ENCODE measurements at regions not wholly inside any gene's neighbourhood (a gene's known extent, or its start where the extent isn't known, plus 50 kb on each side); places are given as distances from the start of the nearest gene placed in this dataset.

DNA sequence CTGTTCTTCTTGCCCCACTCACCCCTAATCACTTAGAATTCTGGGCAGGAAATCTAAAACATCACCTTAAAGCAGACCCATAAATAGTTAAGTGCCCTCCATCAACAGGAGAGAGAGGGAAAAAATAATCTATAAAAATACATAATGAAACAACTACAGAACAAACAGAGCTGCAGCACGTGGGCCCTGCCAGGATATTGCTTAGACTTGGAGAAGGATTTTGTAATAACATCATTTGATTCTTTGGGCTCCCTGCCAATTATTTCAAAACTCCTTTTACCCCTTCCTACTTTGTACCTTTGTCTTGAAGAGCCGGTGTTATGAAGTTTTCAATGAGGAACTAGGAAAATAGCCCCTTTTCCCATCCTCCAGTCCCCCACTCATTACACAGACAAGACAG lies 130.6 kb upstream of the TOX3 start:
- CTCF ChIA-PET (ENCODE audit: low intra/inter-chr PET ratio), result no interaction called here
- ATAC-seq (no peak), FAIRE-seq (no peak), DNase-seq (ENCODE audit: extremely low read depth in 1 of 4, low spot score in 3 of 4) (no peak)
- H3K9me1 ChIP-seq (ENCODE audit: control insufficient read depth, insufficient read depth, low read length), result no peaks in the 10 kb centered on the region
- no peaks in the 10 kb centered on the region for H3K4me1 ChIP-seq (replicated peaks in 1 of 2; ENCODE audit: control insufficient read depth in 2 of 2, insufficient read depth in 2 of 2, low read length in 2 of 2)
- H4K20me1 ChIP-seq (replicated peaks; ENCODE audit: control insufficient read depth, insufficient read depth, low read length), result no peaks in the 10 kb centered on the region
- intact Hi-C loops (cut with micrococcal nuclease), result no loop called here
- WGBS (ENCODE audit: insufficient coverage, low coverage, missing lambda C conversion rate), result 0% methylated on average over 2 of the region's 2 CpGs
- no TSS peak for BruUV-seq (replicated peaks)
- in situ Hi-C loops (cut with MboI), result no loop called here
- H3K4me3 ChIP-seq, result no peak overlapping the region
- POLR2A ChIA-PET, result no interaction called here
- no peak overlapping the region for H3K27ac ChIP-seq (ENCODE audit: extremely low read depth, low read depth, low read length)
- no peak overlapping the region for H3K9ac ChIP-seq (ENCODE audit: insufficient read depth in 1 of 2, low read depth in 2 of 2, low read length in 2 of 2)
- no peaks in the 10 kb centered on the region for H3K9me3 ChIP-seq (replicated peaks; ENCODE audit: control insufficient read depth, insufficient read depth, low read depth, low read length)
- H3K4me2 ChIP-seq (ENCODE audit: insufficient read depth, low read length), result no peak overlapping the region
- no peaks in the 10 kb centered on the region for H3K27me3 ChIP-seq (ENCODE audit: control insufficient read depth in 2 of 2, insufficient read depth in 2 of 2, low read length in 2 of 2)
- no peak for TF ChIP-seq ZNF644 (tag; IDR thresholded peaks at IDR 0.05; ENCODE audit: low read depth)
- no peak for TF ChIP-seq SREBF1 (IDR thresholded peaks at IDR 0.05; ENCODE audit: borderline replicate concordance, low read depth, low read length)
- no peak for TF ChIP-seq ZNF23 (CRISPR knock-in tag; IDR thresholded peaks at IDR 0.05)
- TF ChIP-seq, protein P1, sequence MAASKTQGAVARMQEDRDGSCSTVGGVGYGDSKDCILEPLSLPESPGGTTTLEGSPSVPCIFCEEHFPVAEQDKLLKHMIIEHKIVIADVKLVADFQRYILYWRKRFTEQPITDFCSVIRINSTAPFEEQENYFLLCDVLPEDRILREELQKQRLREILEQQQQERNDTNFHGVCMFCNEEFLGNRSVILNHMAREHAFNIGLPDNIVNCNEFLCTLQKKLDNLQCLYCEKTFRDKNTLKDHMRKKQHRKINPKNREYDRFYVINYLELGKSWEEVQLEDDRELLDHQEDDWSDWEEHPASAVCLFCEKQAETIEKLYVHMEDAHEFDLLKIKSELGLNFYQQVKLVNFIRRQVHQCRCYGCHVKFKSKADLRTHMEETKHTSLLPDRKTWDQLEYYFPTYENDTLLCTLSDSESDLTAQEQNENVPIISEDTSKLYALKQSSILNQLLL (CRISPR knock-in tag; IDR thresholded peaks at IDR 0.05; ENCODE audit: borderline replicate concordance), result no peak
- H2AFZ ChIP-seq (ENCODE audit: low read depth, low read length), result no peak overlapping the region
- no peaks in the 10 kb centered on the region for H3K79me2 ChIP-seq (ENCODE audit: control insufficient read depth, insufficient read depth, low read length)
- no peaks in the 10 kb centered on the region for H3K36me3 ChIP-seq (ENCODE audit: control insufficient read depth, insufficient read depth, low read length)

DNA sequence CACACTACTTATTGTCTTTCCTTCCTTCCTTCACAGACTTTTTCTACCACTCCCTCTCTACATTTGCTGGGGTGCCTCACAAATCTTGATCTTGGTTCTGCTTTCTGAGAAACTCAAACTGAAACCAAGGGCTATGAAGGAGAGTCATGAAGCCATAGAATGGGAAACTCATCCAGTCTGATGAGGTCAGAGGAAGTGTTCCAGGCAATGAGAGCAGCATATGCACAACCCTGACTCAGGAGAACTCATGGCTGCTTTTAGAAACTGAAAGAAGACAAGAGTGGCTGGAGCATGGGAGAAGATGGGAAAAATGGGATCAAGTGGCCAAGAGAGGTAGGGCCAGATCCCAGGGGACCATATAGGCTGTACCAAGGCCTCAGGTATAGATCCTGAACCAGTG lies 130.0 kb upstream of the TOX3 start:
- CTCF ChIA-PET (ENCODE audit: low intra/inter-chr PET ratio), result no interaction called here
- ATAC-seq (no peak), FAIRE-seq (no peak)

More for the DNA sequence above, 130.0 kb upstream of the TOX3 start:
- Histone ChIP-seq H3K9ac (ENCODE audit: insufficient read depth in 1 of 2, low read depth in 2 of 2, low read length in 2 of 2) (no peak overlapping the region), H3K79me2 (ENCODE audit: control insufficient read depth, insufficient read depth, low read length) (no peaks in the 10 kb centered on the region), H2AFZ (ENCODE audit: low read depth, low read length) (no peak overlapping the region), H3K9me3 (replicated peaks; ENCODE audit: control insufficient read depth, insufficient read depth, low read depth, low read length) (no peaks in the 10 kb centered on the region), H3K9me1 (ENCODE audit: control insufficient read depth, insufficient read depth, low read length) (no peaks in the 10 kb centered on the region), H3K4me1 (replicated peaks in 1 of 2; ENCODE audit: control insufficient read depth in 2 of 2, insufficient read depth in 2 of 2, low read length in 2 of 2) (no peaks in the 10 kb centered on the region), H3K4me2 (ENCODE audit: insufficient read depth, low read length) (no peak overlapping the region), H3K27me3 (ENCODE audit: control insufficient read depth in 2 of 2, insufficient read depth in 2 of 2, low read length in 2 of 2) (no peaks in the 10 kb centered on the region), H3K4me3 (no peak overlapping the region), H3K27ac (ENCODE audit: extremely low read depth, low read depth, low read length) (no peak overlapping the region), H4K20me1 (replicated peaks; ENCODE audit: control insufficient read depth, insufficient read depth, low read length) (no peaks in the 10 kb centered on the region), H3K36me3 (ENCODE audit: control insufficient read depth, insufficient read depth, low read length) (no peaks in the 10 kb centered on the region)
- in situ Hi-C loops (cut with MboI), result no loop called here
- intact Hi-C loops (cut with micrococcal nuclease), result no loop called here
- POLR2A ChIA-PET, result no interaction called here
- DNase-seq (ENCODE audit: extremely low read depth in 1 of 4, low spot score in 3 of 4), result no peak
- TF ChIP-seq, protein P2, sequence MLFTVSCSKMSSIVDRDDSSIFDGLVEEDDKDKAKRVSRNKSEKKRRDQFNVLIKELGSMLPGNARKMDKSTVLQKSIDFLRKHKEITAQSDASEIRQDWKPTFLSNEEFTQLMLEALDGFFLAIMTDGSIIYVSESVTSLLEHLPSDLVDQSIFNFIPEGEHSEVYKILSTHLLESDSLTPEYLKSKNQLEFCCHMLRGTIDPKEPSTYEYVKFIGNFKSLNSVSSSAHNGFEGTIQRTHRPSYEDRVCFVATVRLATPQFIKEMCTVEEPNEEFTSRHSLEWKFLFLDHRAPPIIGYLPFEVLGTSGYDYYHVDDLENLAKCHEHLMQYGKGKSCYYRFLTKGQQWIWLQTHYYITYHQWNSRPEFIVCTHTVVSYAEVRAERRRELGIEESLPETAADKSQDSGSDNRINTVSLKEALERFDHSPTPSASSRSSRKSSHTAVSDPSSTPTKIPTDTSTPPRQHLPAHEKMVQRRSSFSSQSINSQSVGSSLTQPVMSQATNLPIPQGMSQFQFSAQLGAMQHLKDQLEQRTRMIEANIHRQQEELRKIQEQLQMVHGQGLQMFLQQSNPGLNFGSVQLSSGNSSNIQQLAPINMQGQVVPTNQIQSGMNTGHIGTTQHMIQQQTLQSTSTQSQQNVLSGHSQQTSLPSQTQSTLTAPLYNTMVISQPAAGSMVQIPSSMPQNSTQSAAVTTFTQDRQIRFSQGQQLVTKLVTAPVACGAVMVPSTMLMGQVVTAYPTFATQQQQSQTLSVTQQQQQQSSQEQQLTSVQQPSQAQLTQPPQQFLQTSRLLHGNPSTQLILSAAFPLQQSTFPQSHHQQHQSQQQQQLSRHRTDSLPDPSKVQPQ (CRISPR knock-in tag; IDR thresholded peaks at IDR 0.05; ENCODE audit: borderline replicate concordance), result no peak
- TF ChIP-seq, protein P3, sequence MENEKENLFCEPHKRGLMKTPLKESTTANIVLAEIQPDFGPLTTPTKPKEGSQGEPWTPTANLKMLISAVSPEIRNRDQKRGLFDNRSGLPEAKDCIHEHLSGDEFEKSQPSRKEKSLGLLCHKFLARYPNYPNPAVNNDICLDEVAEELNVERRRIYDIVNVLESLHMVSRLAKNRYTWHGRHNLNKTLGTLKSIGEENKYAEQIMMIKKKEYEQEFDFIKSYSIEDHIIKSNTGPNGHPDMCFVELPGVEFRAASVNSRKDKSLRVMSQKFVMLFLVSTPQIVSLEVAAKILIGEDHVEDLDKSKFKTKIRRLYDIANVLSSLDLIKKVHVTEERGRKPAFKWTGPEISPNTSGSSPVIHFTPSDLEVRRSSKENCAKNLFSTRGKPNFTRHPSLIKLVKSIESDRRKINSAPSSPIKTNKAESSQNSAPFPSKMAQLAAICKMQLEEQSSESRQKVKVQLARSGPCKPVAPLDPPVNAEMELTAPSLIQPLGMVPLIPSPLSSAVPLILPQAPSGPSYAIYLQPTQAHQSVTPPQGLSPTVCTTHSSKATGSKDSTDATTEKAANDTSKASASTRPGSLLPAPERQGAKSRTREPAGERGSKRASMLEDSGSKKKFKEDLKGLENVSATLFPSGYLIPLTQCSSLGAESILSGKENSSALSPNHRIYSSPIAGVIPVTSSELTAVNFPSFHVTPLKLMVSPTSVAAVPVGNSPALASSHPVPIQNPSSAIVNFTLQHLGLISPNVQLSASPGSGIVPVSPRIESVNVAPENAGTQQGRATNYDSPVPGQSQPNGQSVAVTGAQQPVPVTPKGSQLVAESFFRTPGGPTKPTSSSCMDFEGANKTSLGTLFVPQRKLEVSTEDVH (IDR thresholded peaks at IDR 0.05; ENCODE audit: low read depth, partially characterized antibody), result no peak
- no peak for TF ChIP-seq ATF1 (CRISPR knock-in tag; IDR thresholded peaks at IDR 0.05)
- TF ChIP-seq ATF1 (tag; IDR thresholded peaks at IDR 0.05), result no peak
- no peak for TF ChIP-seq CREM (IDR thresholded peaks at IDR 0.05; ENCODE audit: low read depth)
- no TSS peak for BruUV-seq (replicated peaks)
